ENCODE measurements at regions not wholly inside any gene's neighbourhood (a gene's known extent, or its start where the extent isn't known, plus 50 kb on each side); places are given as distances from the start of the nearest gene placed in this dataset.

GRCh38 chr18:61277808-61278207 lies 55.4 kb upstream of the CDH20 start:
- no peak for DNase-seq
- no peaks in the 10 kb centered on the region for H3K9me3 ChIP-seq
- H3K27me3 ChIP-seq, result no peaks in the 10 kb centered on the region
- H3K4me3 ChIP-seq (ENCODE audit: low read depth, low read length), result no peak overlapping the region
- no peaks in the 10 kb centered on the region for H3K4me1 ChIP-seq
- no peak for TF ChIP-seq CTCF (IDR thresholded peaks at IDR 0.05; ENCODE audit: low read depth, low read length)
- no peaks in the 10 kb centered on the region for H3K36me3 ChIP-seq

GRCh38 chr18:61281431-61281830 lies 51.8 kb upstream of the CDH20 start:
- Histone ChIP-seq H3K27me3 (no peaks in the 10 kb centered on the region), H3K9me3 (no peaks in the 10 kb centered on the region)
- DNase-seq, result no peak

GRCh38 chr18:61282926-61283325 lies 50.3 kb upstream of the CDH20 start:
- H3K4me1 ChIP-seq, result no peaks in the 10 kb centered on the region
- no peaks in the 10 kb centered on the region for H3K9me3 ChIP-seq
- no peaks in the 10 kb centered on the region for H3K27me3 ChIP-seq
- TF ChIP-seq CTCF (IDR thresholded peaks at IDR 0.05; ENCODE audit: low read depth, low read length), result no peak
- no peak for DNase-seq
- no peak overlapping the region for H3K4me3 ChIP-seq (ENCODE audit: low read depth, low read length)
- no peaks in the 10 kb centered on the region for H3K36me3 ChIP-seq

More at GRCh38 chr18:61281431-61281830, 51.8 kb upstream of the CDH20 start:
- Histone ChIP-seq H3K4me3 (ENCODE audit: low read depth, low read length) (no peak overlapping the region), H3K36me3 (no peaks in the 10 kb centered on the region), H3K4me1 (no peaks in the 10 kb centered on the region)
- no peak for TF ChIP-seq CTCF (IDR thresholded peaks at IDR 0.05; ENCODE audit: low read depth, low read length)
